ENCODE measurements at regions not wholly inside any gene's neighbourhood (a gene's known extent, or its start where the extent isn't known, plus 50 kb on each side); places are given as distances from the start of the nearest gene placed in this dataset.
"Not testable (repeated sequence)": the region's sequence is repeated elsewhere in the genome, so short reads cannot be mapped to it uniquely, and the experiment has no call there.

DNA sequence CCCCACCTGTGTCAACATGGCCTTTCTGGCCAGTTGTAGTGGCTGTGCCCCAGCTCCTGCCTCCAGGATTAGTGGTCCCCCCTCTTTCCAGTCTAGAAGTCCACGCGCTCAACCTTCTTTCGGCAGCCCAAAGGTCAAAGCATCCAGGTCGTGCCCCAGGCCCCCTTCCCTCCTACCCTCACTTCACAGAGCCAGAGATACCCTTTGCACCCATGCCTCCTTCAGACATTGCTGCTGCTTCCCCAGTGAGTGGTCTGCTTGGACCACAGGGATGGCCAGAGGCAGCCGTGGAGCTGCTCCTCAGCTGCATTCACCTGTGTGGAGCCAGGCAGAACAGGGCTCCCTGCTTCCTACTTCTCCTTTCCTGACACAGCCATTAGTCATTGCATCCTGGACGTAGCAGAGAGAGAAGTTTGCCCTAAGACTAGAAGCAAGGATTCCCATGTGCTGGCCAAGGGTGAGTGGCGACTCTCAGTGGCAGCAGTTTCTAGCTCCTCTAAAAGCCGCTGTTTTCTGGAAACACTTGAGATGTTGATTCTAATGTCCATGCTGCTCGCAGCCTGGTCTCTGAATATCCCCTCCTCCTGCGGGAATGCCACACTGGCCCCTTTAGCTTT is 243.1 kb upstream of the SHH start:
- DNase-seq, result no peak

GRCh38 chr7:156051884-156052283 is 239.6 kb upstream of the SHH start:
- no peak for DNase-seq

- DNase-seq, result no peak
These were observed 238.6 kb upstream of the SHH start for GRCh38 chr7:156050636-156051569.

GRCh38 chr7:156049366-156049765 is 237.1 kb upstream of the SHH start:
- no peak for DNase-seq

DNA sequence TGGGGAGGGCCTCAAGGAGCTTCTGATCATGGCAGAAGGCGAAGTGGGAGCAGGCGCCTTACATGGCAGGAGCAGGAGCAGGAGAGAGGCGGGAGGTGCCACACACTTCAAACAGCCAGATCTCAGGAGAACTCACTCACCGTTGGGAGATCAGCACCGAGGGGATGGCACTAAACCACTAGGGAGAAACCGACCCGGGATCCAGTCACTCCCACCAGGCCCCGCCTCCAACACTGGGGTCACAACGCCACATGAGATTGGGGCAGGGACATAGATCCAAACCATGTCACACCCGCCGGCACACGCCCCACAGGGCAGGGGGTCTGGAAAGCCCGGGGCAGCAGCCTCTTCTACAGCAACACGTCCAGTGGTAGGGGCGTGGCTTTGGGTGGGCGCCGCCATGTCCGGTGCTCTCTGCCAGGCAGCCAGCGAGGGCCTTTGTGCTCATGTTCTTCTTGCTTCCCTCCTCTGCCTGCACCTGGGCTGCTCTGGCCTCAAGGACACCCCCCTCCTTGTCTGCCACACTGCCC is 233.8 kb upstream of the SHH start:
- DNase-seq, result no peak

DNA sequence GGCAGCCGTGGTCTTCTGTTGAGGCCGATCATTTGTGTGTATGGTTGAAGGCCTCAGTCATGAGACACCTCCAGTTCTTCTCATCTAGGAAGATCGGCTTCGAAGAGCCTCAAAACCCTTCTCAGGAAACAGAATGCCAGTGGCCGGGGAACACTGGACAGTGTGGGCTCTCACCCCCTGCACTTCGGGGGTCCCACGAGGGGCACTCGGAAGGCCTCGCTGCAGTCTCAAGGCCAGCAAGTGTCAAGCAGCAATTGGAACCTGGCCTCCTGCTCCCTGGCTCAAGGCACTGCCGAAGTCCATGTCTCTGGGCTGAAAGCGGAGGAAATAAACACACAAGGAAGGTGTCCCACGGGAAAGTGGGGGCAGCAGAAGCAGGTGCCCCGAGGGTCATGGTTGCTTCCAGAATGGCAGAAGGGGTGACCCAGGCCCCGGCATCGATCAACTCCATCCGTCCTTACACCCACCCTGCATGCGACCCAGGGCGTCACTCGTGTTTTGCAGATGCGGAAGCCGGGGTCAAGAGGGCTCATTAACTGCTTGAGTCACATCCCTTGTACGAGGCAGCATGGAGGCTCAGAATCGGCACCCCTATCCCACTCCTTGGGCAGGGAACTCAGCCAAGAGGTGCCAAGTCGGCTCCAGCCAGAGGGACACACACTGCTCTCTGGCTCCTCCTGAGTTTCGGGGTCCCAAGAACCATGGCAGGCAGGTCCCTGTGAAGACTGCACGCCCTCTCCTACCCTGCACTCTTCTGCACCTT is 231.3 kb upstream of the SHH start:
- DNase-seq, result no peak

DNA sequence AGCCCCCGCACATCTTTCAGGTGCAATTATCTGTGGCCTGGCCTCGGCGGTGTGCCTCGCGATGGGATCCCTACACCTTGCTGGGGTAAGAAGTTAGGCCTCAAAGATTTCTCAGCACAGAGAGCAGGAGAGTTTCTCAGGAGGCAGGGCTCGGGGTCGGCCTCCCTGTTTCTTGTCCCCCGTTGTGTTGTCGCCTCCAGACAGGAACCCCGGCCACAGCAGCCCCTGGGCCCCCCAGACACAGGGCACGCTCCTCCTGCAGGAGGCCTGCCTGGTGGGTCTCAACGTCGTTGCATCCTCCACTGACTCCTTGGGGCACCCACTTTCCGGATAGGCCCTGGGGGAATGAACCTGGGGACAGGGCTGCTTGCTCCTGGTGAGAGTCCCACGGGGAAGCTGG is 229.1 kb upstream of the SHH start:
- DNase-seq, result no peak

GRCh38 chr7:156039971-156040677 is 227.9 kb upstream of the SHH start:
- DNase-seq, result no peak

GRCh38 chr7:156039194-156039593 is 226.9 kb upstream of the SHH start:
- no peak for DNase-seq

- no peak for DNase-seq
These were observed 226.1 kb upstream of the SHH start for GRCh38 chr7:156038345-156038744.

DNA sequence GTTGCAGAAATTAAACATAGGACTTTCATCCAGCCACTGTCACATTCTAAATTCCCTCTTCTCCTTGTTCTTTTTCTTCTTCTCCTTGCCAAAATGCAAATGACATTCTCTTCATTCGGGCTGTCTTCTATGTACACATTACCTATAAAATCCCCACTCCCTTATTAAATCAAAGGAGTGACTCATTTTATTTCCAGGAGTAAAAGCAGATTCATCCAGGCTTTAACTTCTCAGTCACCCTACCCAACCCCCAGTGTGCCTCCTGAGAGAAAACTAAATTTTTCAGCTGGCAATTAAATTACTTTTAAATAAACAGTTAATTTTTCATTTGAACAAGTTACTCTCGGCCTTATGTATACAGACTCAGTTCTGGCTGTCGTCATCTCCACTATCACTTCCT is 223.9 kb upstream of the SHH start:
- no peak for DNase-seq

DNA sequence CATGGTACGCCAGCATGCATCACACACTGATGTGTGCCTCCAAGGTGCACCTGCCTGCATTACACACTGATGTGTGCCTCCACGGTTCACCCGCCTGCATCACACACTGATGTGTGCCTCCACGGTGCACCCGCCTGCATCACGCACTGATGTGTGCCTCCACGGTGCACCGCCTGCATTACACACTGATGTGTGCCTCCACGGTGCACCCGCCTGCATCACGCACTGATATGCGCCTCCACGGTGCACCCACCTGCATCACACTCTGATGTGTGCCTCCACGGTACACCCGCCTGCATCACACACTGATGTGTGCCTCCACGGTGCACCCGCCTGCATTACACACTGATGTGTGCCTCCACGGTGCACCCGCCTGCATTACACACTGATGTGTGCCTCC is 223.1 kb upstream of the SHH start:
- not testable (repeated sequence) for DNase-seq

DNA sequence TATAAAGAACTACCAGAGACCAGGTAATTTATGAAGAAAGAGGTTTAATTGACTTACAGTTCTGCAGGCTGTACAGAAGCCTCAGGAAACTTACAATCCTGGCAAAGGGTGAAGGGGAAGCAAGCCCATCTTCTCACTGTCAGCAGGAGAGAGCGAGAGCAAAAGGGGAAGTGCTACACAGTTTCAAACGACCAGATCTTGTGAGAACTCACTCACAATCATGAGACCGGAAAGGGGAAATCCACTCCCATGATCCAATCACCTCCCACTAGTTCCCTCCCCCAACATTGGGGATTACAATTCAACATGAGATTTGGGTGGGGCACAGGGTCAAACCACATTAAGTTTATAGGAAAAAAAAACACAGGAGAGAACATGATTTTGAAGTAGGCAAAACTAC is 222.1 kb upstream of the SHH start:
- DNase-seq, result no peak

GRCh38 chr7:156032973-156033372 is 220.7 kb upstream of the SHH start:
- DNase-seq, result no peak

GRCh38 chr7:156031679-156032478 is 219.6 kb upstream of the SHH start:
- no peak for DNase-seq

DNA sequence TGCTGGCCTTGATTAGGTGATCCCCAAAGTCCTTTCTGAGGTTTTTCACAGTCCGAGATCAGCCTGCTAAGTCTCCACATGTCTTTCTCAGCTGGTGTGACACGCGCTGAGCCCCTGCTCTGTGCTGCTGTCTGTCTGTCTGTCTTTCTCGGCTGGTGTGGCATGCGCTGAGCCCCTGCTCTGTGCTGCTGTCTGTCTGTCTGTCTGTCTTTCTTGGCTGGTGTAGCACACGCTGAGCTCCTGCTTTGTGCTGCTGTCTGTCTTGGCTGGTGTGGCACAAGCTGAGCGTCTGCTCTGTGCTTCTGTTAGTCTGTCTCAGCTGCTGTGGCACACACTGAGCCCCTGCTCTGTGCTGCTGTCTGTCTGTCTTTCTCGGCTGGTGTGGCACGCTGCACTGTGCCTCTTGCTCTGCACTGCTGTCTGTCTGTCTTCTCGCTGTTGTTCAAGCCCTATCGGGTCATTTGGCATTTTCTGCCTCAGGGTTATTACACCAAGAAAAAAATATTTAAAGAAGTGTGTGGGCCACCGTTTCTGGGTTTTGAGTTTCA is 217.3 kb upstream of the SHH start:
- no peak for DNase-seq

DNA sequence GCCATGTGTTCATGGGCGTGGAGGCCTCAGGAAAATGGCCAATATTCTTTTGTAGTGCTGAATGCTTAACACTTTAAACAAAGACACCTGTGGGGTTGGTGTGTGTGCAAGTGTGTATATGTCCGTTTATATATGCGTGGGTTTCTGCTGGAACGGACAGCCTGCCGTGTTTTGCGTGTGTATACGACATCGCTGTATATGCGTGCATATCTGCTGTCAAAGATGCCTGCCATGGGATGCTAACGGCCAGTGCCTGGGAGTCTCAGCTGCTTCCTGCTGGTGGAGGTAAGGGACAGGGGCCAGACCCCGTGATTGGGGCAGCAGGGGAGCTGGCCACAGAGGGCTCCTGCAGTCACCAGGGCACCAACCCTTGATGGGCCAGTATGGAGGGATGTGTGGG is 216.3 kb upstream of the SHH start:
- DNase-seq, result no peak

DNA sequence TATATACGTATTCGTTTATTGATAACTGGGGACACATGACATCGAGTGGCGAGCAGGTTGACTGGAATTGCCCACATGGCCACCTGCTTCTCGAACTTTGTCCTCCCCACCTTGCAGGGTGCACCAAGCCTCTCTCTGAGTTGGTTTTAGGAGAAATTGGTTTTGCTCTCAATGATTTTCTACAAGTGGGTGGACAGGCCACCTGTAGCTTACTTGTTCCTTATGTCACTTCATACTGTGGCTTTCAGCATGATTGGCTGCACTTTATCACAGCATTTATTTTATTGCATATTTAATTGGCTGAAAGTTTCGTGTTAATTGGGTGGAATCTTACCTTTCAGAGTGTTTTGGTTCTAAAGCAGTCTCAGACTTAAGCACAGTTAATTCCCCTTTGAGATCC is 215.6 kb upstream of the SHH start:
- no peak for DNase-seq

DNA sequence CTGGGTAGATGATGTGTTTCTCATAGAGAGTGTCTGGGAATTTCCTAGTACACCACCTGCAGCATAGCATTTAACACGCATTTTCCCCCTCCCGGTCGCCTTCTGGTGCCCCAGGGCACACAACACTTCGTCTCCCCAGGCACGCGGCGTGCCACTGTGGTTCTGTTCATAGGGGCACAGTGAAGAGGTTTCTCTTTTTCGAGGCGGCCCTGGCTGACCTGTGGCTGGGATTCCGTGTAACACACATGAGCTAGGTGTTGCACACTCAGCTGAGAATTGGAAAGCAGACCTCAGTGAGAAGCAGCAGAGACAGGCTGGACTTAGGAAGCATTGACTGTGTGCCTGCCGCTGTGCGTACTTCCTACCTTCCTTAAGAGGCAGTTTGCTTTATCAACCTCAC is 214.3 kb upstream of the SHH start:
- no peak for DNase-seq

- DNase-seq, result no peak
These were observed 213.9 kb upstream of the SHH start for GRCh38 chr7:156026076-156026600.

DNA sequence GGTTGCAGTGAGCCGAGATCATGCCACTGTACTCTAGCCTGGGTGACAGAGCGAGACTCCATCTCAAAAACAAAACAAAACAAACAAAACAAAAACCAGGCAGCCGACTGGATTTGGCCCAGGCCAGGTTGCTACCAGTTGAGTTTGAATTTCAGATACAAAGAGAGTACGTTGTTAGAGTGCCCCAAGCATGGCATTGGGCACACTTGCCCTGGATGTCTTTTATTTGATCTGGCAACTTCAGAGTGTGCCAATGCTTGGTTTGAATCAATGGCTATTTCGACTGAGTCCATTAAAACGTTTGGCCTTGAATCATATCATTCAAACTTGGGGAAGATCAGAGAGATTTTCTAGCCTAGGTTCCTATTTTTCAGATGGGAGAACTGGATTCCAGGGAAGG is 213.4 kb upstream of the SHH start:
- no peak for DNase-seq
